Limb (tissue), 2 donors: ENCODE measurements at regions not wholly inside any gene's neighbourhood (a gene's known extent, or its start where the extent isn't known, plus 50 kb on each side); places are given as distances from the start of the nearest gene placed in this dataset.
"Not testable (repeated sequence)": the region's sequence is repeated elsewhere in the genome, so short reads cannot be mapped to it uniquely, and the experiment has no call there.

Source experiments
- DNase-seq, 2 donors: peaks; one replicate each; pipeline ENCODE4 v3.0.0-alpha.2; 2016; ENCODE audit errors: extremely low spot score in 2 of 2

DNA sequence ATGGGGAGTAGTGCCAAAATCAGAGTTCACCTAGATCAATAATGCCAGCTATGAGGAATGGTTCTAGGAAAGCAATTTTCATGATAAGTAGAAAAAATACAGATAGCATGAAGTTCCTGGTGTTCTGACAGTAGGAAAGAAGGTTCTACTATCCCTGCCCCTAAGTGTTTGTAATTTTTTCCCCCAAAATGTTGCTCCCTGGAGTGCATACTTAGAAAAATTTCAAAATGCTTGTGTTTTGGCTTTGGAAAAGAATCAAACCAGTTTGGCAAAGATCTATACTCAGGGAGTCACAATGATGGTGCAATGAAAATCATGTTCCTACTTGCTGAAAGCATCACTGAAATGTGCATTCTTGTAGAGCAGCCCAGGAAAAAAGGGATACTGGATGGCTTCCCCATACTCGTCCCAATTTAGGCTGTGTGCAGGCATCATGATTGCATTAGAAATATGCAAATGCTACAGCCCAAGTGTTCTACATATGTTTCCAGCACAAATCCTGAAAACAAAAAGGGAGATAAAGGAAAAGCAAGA lies 74.7 kb downstream of the LPAR4 start:
- no peak for DNase-seq

DNA sequence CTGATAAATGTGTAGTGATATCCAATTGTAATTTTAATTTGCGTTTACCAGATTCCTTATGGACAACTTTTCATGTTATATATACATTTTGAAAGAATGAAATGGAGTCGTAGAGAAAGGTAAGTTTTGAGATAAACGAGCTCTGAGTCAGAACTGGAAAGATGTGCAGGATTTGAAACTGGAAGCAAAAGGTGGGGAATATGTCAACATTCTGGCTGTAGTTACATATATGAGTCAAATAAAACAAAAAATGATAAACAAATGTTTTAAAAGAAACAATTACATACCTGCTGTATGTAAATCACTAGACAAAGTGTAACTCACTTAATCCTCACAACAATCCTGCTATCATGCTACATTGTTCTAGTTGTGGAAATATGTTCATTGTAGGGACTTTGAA lies 84.0 kb downstream of the LPAR4 start:
- DNase-seq = no peak

DNA sequence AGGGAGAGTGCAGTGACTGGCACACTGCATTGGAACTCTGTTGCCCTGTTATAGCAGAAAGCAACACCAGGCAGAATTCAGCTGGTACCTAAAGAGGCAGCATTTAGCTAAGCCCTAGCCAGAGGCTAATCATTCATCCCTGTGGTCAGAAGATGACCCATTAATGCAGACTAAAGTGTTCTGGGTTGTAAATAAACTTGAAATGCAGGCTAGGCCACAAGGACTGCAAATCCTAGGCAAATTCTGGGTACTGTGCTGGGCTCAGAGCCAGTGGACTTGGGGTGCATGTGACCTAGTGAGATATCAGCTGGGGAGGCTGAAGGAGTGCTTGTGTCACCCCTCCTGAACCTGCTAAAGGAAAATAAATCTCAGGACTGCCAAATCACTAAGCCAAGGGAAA lies 91.2 kb downstream of the LPAR4 start:
- no peak for DNase-seq

DNA sequence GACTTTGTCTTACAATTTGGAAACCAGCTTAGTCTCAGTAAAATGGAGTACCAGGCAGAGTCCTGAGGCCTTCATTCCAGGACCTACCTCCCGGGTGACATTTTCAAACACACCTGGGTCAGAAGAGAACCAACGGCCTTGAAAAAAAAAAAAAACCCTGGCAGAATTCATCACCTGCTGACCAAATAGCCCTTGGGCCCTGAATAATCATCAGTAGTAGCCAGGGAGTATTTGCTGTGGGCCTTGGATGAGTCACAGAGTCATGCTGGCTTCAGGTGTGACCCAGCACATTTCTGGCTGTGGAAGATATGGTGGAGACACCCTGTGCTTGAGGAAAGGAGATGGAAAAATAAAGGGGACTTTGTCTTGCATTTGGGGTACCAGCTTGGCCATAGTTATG lies 92.2 kb downstream of the LPAR4 start:
- no peak for DNase-seq

DNA sequence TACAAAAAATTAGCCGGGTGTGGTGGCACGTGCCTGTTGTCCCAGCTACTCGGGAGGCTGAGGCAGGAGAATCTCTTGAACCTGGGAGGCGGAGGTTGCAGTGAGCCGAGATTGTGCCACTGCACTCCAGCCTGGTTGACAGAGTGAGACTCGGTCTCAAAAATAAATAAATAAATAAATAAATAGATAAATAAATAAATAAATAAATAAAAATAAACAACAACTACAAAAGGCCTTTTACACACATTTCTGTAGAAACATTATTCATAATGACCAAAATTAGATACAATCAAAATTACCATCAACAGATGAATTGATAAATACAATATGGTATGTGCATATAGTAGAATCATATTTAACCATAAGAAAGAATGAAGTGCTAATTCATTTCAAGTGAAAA lies 96.7 kb downstream of the LPAR4 start:
- DNase-seq = not testable (repeated sequence)

DNA sequence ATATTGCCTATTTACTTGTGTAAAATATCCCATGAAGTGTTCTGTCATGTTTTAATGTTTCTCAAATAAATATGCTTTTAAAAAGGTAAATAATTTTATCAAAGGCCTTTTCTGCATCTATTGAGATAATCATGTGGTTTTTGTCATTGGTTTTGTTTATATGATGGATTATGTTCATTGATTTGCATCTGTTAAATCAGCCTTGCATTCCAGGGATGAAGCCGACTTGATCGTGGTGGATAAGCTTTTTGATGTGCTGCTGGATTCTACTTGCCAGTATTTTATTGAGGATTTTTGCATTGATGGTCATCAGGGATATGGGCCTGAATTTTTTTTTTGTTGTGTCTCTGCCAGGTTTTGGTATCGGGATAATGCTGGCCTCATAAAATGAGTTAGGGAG lies 63.9 kb upstream of the P2RY10 start:
- DNase-seq = not testable (repeated sequence)

DNA sequence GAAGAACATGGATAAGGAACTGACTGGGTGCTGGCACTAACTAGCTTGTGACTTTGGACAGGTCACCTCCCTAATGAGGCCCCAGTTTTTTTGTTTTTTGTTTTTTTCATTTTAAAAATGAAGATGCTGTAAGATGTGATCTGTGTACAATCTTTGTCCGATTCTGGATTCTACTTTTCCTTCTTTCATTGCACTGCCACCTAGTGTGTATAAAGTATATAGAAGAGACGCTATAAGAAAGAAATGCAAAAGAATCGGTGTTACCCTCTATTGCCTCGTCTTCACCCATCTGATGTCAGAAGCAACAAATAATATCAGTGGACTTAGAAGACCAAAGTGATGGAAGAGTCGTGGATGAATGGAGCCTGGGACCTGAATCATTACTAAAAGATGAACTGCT lies 58.6 kb upstream of the P2RY10 start:
- peak in 1 of 2 donors; percentile 13 for DNase-seq
